Activated T-helper 1 cell treated with anti-CD3 and anti-CD28 coated beads, Interleukin-2, amount 50 U/mL, for 16 hours (primary cell): ENCODE measurements at regions not wholly inside any gene's neighbourhood (a gene's known extent, or its start where the extent isn't known, plus 50 kb on each side); places are given as distances from the start of the nearest gene placed in this dataset.
"Not testable (repeated sequence)": the region's sequence is repeated elsewhere in the genome, so short reads cannot be mapped to it uniquely, and the experiment has no call there.

Experiments used
- DNase-seq, 2 donors: peaks; one replicate each; pipeline ENCODE4 v3.0.0-alpha.2; 2020; ENCODE audit warnings: low read depth in 1 of 2, low spot score in 1 of 2

DNA sequence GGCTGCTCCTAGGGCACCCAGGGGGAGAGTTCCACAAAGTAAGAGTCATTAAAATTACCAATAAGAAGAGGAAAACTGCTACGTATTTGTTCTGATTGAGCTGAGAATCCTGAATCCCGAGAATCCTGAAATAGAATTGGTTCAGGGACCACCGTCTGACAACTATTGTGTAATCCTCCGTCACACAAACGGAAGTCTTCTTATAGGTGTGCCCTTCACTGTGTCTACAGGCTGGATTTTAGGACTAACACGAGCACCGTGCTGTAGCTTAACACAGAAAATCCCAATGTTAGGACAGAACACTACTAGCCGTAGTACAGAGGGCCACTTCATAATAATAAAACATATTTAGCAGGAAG lies 50.6 kb upstream of the RNF182 start:
- DNase-seq, result no peak

DNA sequence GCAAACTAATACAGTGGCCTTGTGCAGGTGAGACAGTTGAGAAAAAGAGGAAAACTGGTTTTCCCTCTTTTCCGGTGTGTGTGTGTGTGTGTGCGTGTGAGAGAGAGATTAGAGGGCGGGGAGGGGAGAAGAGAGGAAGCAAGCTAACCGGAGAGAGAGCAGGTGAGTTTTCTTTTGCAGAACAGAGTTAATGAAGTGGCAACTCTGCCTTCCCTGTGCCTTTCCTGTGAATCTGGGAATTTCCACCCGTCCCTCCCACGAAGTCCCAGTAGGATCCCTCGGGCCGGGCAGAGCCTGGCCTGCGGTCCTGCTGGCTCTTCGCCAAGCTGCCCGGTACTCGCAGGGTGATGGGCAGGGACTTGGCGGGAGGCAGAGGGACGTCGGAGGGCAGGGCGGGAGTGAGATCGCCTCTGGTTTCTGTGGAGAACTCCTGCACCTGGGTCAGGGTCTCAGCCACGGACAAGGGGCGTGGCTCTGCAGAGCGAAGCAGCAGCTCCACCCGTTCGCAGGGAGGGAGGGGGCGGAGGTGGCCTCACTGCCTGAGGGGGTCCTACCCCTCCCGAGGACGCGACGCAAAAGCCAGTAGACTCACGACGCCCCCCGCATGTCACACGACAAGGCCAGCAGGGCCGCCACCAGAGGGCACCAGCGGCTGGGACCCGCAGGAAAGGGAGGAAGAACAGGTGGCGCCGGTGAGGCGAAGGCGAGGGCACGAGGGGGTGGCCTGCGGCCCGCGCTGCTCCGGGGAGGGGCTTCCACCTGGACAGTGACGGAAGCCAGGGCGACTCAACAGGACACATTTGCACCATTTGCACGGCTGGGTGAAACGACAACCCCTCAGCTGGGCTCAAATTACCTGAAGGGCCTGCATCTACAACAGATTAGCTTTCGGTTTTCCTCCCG lies 51.2 kb upstream of the RNF182 start:
- DNase-seq, result peak; percentile 43 to 53

DNA sequence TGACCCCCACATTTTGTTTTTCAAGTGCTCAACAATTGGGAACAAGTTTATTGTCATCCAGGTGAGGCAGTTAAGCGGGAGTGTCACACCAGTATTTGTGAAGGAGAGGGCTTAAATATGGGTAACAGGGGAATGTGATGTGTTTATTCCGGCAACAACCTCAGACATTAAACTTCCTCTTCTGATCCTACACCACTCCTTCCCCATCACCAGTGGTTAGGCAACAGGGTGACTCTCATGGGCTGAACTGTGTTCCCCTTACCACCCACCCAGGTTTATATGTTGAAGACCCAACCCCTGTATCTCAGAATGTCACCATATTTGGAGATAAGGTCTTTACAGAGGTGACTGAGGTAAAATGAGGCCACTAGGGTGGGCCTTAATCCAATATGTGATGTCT lies 52.1 kb upstream of the RNF182 start:
- DNase-seq, result no peak

DNA sequence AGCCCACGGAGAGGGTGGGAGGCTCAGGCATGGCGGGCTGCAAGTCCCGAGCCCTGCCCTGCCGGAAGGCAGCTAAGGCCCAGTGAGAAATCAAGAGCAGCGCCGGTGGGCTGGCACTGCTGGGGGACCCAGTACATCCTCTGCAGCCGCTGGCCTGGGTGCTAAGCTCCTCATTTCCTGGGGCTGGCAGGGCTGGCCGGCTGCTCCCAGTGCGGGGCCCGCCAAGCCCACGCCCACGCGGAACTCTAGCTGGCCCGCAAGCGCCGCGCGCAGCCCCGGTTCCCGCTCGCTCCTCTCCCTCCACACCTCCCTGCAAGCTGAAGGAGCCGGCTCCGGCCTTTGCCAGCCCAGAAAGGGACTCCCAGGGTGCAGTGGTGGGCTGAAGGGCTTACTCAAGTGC lies 52.7 kb upstream of the RNF182 start:
- DNase-seq, result not testable (repeated sequence)

DNA sequence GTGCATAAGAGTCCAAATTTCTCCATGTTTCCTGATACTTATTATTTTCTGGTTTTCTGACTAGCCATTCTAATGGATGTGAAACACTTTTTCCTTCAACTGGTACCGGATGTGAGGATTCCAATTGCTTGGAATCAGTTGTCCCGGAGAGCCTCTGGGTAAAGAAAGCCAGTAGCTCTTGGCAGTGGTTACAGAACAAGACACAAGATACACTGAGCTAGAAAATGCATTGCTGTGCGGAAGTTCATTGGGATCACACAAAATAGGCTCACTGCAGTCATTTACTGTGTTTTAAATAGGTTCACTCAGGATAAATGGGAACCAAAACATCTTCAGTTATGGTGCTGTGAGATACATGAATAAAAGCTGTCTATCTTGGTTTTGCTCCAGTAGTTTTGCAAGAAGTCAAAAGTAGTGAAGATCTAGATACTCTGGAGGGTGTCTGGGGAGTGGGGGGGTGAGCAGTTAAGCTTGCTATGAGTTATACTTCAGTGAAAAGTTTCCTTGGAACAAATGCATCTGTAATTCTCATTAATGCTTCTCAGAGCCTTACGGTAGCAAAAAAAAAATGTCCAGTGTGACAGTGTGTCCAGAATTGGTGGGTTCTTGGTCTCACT lies 54.4 kb upstream of the RNF182 start:
- DNase-seq, result no peak

DNA sequence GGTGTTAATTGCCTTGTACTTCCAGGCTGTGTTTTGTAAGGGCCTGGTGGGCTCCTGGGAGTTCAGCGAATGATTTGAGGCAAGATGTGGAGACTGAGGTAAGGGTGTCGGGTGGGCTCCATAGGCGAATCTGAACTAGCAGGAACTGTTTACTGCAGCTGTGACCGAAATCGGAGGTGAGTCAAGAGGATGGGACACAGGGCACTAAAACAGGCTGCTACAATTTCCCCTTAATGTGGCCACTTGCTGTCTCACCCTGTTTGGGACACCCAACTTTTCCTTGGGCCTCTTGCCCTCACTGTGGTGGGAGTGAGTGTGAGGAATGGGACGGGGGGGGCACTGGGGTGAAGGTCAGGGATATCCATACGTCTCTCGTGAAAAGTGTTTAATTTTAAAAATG lies 53.9 kb upstream of the MCUR1 start:
- DNase-seq, result no peak

DNA sequence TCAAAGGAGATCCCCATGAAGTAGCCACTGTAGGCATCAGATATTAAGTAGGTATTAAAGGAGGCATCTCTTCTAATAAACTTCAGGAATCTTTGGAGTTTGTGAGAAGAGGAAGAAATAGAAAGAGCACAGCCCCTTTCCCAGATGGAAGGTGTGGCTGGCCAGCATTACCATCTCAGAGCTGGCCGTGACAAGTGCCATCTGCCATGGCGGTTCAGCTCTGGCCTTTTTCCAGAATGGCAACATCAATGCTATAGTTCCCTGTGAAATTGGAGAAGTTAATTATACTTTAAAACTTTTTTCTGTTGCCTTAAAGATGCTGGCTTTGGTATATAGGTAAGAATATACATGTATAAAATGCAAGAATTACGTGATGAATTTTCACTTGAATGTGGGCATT lies 51.9 kb upstream of the MCUR1 start:
- no peak for DNase-seq

DNA sequence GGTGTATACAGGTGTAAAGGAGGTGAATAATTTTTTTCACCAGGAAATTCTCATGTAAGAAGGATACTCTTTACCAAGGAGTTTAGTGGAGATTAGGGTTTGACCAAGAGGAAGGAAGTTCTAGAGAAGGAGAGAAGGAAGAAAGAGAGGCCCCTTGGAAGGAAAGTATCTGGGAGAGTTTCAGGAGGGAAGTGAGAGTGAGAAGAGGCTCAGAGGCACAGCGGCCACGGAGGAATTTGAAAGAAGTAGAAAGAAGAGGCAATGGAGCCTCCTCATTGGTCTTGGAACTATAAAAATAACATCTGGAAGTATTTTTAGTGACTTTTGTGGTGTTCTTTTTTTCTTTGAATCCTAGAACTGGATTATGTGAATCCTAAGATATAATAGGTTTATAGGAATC lies 50.8 kb upstream of the MCUR1 start:
- DNase-seq, result no peak

DNA sequence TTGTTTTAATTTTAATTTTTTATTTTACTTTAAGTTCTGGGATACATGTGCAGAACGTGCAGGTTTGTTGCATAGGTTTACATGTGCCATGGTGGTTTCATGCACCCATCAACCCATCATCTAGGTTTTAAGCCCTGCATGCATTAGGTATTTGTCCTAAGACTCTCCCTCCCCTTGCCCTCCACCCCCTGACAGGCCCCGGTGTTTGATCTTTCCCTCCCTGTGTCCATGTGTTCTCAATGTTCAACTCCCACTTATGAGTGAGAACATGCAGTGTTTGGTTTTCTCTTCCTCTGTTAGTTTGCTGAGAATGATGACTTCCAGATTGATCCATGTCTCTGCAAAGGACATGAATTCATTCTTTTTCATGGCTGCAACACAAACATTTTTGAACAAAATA lies 50.3 kb upstream of the MCUR1 start:
- not testable (repeated sequence) for DNase-seq
